ENCODE measurements at regions not wholly inside any gene's neighbourhood (a gene's known extent, or its start where the extent isn't known, plus 50 kb on each side); places are given as distances from the start of the nearest gene placed in this dataset.

DNA sequence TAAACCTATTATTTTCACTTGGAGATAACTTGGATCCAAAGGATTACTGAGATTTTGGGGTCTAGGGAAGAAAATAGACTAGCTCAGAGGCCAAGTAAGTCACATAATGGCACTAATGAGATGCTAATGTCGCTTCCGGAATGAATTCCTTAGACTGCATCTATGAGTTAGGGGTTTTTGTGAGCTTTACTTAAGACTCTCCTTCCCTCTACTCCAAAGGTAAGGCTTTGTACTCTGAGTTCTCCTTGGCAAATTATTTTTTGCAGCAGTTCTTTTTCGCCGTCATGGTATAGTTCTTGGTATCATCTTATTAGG is 143.9 kb upstream of the KLF14 start:
- TF ChIP-seq, protein P1, sequence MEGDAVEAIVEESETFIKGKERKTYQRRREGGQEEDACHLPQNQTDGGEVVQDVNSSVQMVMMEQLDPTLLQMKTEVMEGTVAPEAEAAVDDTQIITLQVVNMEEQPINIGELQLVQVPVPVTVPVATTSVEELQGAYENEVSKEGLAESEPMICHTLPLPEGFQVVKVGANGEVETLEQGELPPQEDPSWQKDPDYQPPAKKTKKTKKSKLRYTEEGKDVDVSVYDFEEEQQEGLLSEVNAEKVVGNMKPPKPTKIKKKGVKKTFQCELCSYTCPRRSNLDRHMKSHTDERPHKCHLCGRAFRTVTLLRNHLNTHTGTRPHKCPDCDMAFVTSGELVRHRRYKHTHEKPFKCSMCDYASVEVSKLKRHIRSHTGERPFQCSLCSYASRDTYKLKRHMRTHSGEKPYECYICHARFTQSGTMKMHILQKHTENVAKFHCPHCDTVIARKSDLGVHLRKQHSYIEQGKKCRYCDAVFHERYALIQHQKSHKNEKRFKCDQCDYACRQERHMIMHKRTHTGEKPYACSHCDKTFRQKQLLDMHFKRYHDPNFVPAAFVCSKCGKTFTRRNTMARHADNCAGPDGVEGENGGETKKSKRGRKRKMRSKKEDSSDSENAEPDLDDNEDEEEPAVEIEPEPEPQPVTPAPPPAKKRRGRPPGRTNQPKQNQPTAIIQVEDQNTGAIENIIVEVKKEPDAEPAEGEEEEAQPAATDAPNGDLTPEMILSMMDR (IDR thresholded peaks at IDR 0.05), result no peak
- TF ChIP-seq POLR2A (IDR thresholded peaks at IDR 0.05), result no peak
